ENCODE measurements at regions not wholly inside any gene's neighbourhood (a gene's known extent, or its start where the extent isn't known, plus 50 kb on each side); places are given as distances from the start of the nearest gene placed in this dataset.

- TF ChIP-seq CTCF (IDR thresholded peaks at IDR 0.05; ENCODE audit: insufficient read depth, low read length), result no peak
- no peak for DNase-seq (ENCODE audit: low read depth)
- H3K4me3 ChIP-seq (ENCODE audit: low read depth, low read length), result no peak overlapping the region
Measured at GRCh38 chr16:86015606-86016005, 116.6 kb downstream of the IRF8 start.

GRCh38 chr16:86016201-86016965, 117.4 kb downstream of the IRF8 start:
- no peak overlapping the region for H3K4me3 ChIP-seq (ENCODE audit: low read depth, low read length)
- peak; percentile 83 for TF ChIP-seq CTCF (IDR thresholded peaks at IDR 0.05; ENCODE audit: insufficient read depth, low read length)
- DNase-seq (ENCODE audit: low read depth), result peak; percentile 73

- no peak for DNase-seq (ENCODE audit: low read depth)
- TF ChIP-seq CTCF (IDR thresholded peaks at IDR 0.05; ENCODE audit: insufficient read depth, low read length), result no peak
- H3K4me3 ChIP-seq (ENCODE audit: low read depth, low read length), result no peak overlapping the region
Measured at GRCh38 chr16:86018071-86018470, 119.1 kb downstream of the IRF8 start.

- DNase-seq (ENCODE audit: low read depth), result peak; percentile 25
- H3K4me3 ChIP-seq (ENCODE audit: low read depth, low read length), result no peak overlapping the region
- TF ChIP-seq CTCF (IDR thresholded peaks at IDR 0.05; ENCODE audit: insufficient read depth, low read length), result no peak
Measured at GRCh38 chr16:86018487-86018886, 119.5 kb downstream of the IRF8 start.

- TF ChIP-seq CTCF (IDR thresholded peaks at IDR 0.05; ENCODE audit: insufficient read depth, low read length), result no peak
- DNase-seq (ENCODE audit: low read depth), result no peak
- no peak overlapping the region for H3K4me3 ChIP-seq (ENCODE audit: low read depth, low read length)
Measured at GRCh38 chr16:86018941-86019340, 120.0 kb downstream of the IRF8 start.

GRCh38 chr16:86019446-86020047, 120.6 kb downstream of the IRF8 start:
- no peak for DNase-seq (ENCODE audit: low read depth)
- no peak overlapping the region for H3K4me3 ChIP-seq (ENCODE audit: low read depth, low read length)
- peak; percentile 28 for TF ChIP-seq CTCF (IDR thresholded peaks at IDR 0.05; ENCODE audit: insufficient read depth, low read length)

All from fibroblast of the aortic adventitia (primary cell).